ENCODE measurements at regions not wholly inside any gene's neighbourhood (a gene's known extent, or its start where the extent isn't known, plus 50 kb on each side); places are given as distances from the start of the nearest gene placed in this dataset.

- TF ChIP-seq ZBTB40 (IDR thresholded peaks at IDR 0.05) = no peak
- no peak for TF ChIP-seq ZBTB40 (CRISPR knock-in tag; IDR thresholded peaks at IDR 0.05)
- TF ChIP-seq ATAD3A (CRISPR knock-in tag; IDR thresholded peaks at IDR 0.05) = no peak
These were observed 136.3 kb upstream of the XYLT1 start (continued) for GRCh38 chr16:17607075-17607509.

- BruUV-seq (replicated peaks) = no TSS peak
- no peaks in the 10 kb centered on the region for H3K4me1 ChIP-seq (ENCODE audit: insufficient read depth, low read length)
- no peak overlapping the region for H3K9ac ChIP-seq (ENCODE audit: insufficient read depth, low read depth, low read length)
- ATAC-seq (no peak), FAIRE-seq (no peak), DNase-seq (ENCODE audit: low spot score) (no peak)
- TF ChIP-seq ZNF253 (CRISPR knock-in tag; IDR thresholded peaks at IDR 0.05; ENCODE audit: borderline replicate concordance) = no peak
- no peak for TF ChIP-seq TOE1 (CRISPR knock-in tag; IDR thresholded peaks at IDR 0.05)
- peak; percentile 85 for TF ChIP-seq ZNF652 (CRISPR knock-in tag; IDR thresholded peaks at IDR 0.05; ENCODE audit: borderline replicate concordance, low read depth)
- H2AFZ ChIP-seq (ENCODE audit: low read length) = no peak overlapping the region
- ChIA-PET POLR2A (no interaction called here), CTCF (ENCODE audit: low intra/inter-chr PET ratio, low total read pairs) (no interaction called here)
- no peak overlapping the region for H3K4me2 ChIP-seq (ENCODE audit: low read depth, low read length)
- H3K4me3 ChIP-seq (replicated peaks in 1 of 3; ENCODE audit: insufficient read depth in 1 of 3, low read depth in 2 of 3, low read length in 3 of 3) = no peak overlapping the region
- WGBS (ENCODE audit: low lambda C conversion rate) = 0% methylated on average over 1 of the region's 1 CpG
- peaks cover 0 to 4% of the 10 kb centered on the region in 2 experiments; a peak in 2 of 5 replicates for H3K27me3 ChIP-seq (ENCODE audit: control insufficient read depth in 1 of 2, insufficient read depth in 2 of 2, low read length in 2 of 2)
- no peaks in the 10 kb centered on the region for H3K36me3 ChIP-seq (replicated peaks in 1 of 2; ENCODE audit: control insufficient read depth in 1 of 2, insufficient read depth in 2 of 2, low read length in 2 of 2)
- H4K20me1 ChIP-seq (ENCODE audit: insufficient read depth, low read length) = no peaks in the 10 kb centered on the region
- intact Hi-C loops (cut with micrococcal nuclease; ENCODE audit: unreplicated experiment) = no loop called here
- no peak overlapping the region for H3K27ac ChIP-seq (ENCODE audit: extremely low read length, insufficient read depth, low read length)
- H3K79me2 ChIP-seq (ENCODE audit: insufficient read depth, low read length) = no peaks in the 10 kb centered on the region
- in situ Hi-C loops (cut with HindIII; ENCODE audit: extremely low pct_ligation_motif_present, low pct_unique_long_range_greater_than_20kb) = no loop called here
- no peaks in the 10 kb centered on the region for H3K9me3 ChIP-seq (ENCODE audit: low read length)
These were observed 135.7 kb upstream of the XYLT1 start for GRCh38 chr16:17606460-17606859.

All from HepG2 (cell line).